Left lung (tissue), 4 donors: ENCODE measurements at regions not wholly inside any gene's neighbourhood (a gene's known extent, or its start where the extent isn't known, plus 50 kb on each side); places are given as distances from the start of the nearest gene placed in this dataset.

Experiments
- ATAC-seq: fragments of 200-7000 bp; cut with Tn5 transposase; one replicate; pipeline ENCODE4 v1.9.1; 2020; ENCODE audit warnings: moderate library complexity
- DNase-seq, 4 donors: peaks; one replicate each; pipeline ENCODE4 v3.0.0-alpha.2; 2013 to 2020
- H3K27ac ChIP-seq, 2 donors: fragments of 200-600 bp; sonication (generic) in 1 of 2; one replicate each; pipeline versions ENCODE4 v1.5.0 to v1.8.0; 2020 to 2021
- H3K27me3 ChIP-seq, 2 donors: fragments of 200-600 bp; sonication (generic) in 1 of 2; one replicate each; pipeline versions ENCODE4 v1.5.0 to v1.8.0; 2020 to 2021
- H3K36me3 ChIP-seq, 2 donors: fragments of 200-600 bp; sonication (generic) in 1 of 2; one replicate each; pipeline versions ENCODE4 v1.5.0 to v1.8.0; 2020 to 2021
- H3K4me1 ChIP-seq, 2 donors: fragments of 200-600 bp; one replicate each; pipeline ENCODE4 v1.8.0; 2021
- H3K4me3 ChIP-seq, 2 donors: fragments of 200-600 bp; sonication (generic) in 1 of 2; one replicate each; pipeline versions ENCODE4 v1.5.0 to v1.8.0; 2020 to 2021; ENCODE audit warnings: mild to moderate bottlenecking in 1 of 2
- H3K9me3 ChIP-seq, 2 donors: fragments of 200-600 bp; sonication (generic) in 1 of 2; one replicate each; pipeline versions ENCODE4 v1.5.0 to v1.8.0; 2020 to 2021
- intact Hi-C, 2 donors: fragments of 100-400 bp; cut with DNase I; formaldehyde crosslinking; loops; one replicate each; pipeline versions ENCODE4 v1.11.2 to v1.14.2; 2022
- TF ChIP-seq, protein P1 (sequence below), 2 donors: fragments of 200-600 bp; sonication (generic) in 1 of 2; IDR thresholded peaks; one replicate each; pipeline versions ENCODE4 v1.5.0 to v1.8.0; 2021; ENCODE audit warnings: antibody characterized with exemption in 2 of 2
- donor health status: DM: no; HTN: yes; CAD: no.
- donor health status: DM: no; HTN: no; CAD: no.

DNA sequence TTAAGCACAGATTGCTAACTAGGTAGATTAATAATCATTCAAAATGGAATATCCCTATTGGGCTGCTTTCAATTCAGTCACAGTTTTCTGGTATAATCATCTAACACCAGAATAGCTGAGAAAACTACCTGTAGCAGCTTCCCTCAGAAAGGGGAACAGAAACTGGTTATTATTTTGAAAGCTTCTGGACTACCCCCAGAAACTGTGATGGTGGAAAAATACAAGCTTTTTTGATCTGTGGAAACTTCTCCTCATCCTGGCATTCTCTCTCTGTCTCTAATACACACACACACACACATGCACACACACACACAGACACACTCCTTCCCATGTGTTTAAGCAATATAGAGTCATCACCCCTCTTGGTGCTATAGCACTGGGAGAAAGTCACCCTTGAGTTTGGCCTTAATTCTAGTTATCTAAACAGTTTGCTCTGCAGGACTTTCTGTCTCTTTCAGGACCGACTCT lies 251.5 kb upstream of the LMO3 start:
- DNase-seq (no peak), ATAC-seq (no peak)
- Histone ChIP-seq H3K4me3 (no peak overlapping the region), H3K4me1 (no peaks in the 10 kb centered on the region), H3K9me3 (no peaks in the 10 kb centered on the region), H3K27me3 (no peaks in the 10 kb centered on the region), H3K27ac (no peak overlapping the region), H3K36me3 (no peaks in the 10 kb centered on the region)
- TF ChIP-seq, protein P1, sequence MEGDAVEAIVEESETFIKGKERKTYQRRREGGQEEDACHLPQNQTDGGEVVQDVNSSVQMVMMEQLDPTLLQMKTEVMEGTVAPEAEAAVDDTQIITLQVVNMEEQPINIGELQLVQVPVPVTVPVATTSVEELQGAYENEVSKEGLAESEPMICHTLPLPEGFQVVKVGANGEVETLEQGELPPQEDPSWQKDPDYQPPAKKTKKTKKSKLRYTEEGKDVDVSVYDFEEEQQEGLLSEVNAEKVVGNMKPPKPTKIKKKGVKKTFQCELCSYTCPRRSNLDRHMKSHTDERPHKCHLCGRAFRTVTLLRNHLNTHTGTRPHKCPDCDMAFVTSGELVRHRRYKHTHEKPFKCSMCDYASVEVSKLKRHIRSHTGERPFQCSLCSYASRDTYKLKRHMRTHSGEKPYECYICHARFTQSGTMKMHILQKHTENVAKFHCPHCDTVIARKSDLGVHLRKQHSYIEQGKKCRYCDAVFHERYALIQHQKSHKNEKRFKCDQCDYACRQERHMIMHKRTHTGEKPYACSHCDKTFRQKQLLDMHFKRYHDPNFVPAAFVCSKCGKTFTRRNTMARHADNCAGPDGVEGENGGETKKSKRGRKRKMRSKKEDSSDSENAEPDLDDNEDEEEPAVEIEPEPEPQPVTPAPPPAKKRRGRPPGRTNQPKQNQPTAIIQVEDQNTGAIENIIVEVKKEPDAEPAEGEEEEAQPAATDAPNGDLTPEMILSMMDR (IDR thresholded peaks at IDR 0.05): no peak
- intact Hi-C loops: no loop called here

DNA sequence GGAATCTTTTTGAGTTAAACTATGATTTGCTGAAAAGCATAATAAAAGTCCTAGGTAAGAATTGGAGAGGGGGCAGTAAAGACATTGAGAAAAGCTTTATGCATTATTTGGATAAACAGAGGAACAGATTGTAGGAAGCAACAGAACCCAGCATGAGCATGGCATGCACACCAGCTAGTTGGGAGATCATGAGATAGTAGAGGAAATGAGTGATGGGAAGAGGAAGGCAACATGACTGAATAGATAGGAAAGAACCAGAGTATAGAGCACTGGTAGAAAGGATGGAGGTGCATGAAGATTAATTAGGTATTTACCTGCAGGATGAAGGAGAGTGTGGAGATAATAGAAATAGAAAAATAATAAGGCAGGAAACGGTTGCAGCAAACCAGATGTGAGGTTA lies 248.5 kb upstream of the LMO3 start:
- ATAC-seq: no peak
- H3K4me3 ChIP-seq: no peak overlapping the region
- no peak overlapping the region for H3K27ac ChIP-seq
- no peaks in the 10 kb centered on the region for H3K36me3 ChIP-seq
- TF ChIP-seq, protein P1 (IDR thresholded peaks at IDR 0.05): no peak
- intact Hi-C loops: no loop called here
- H3K9me3 ChIP-seq: no peaks in the 10 kb centered on the region
- H3K27me3 ChIP-seq: no peaks in the 10 kb centered on the region
- DNase-seq: no peak
- no peaks in the 10 kb centered on the region for H3K4me1 ChIP-seq

DNA sequence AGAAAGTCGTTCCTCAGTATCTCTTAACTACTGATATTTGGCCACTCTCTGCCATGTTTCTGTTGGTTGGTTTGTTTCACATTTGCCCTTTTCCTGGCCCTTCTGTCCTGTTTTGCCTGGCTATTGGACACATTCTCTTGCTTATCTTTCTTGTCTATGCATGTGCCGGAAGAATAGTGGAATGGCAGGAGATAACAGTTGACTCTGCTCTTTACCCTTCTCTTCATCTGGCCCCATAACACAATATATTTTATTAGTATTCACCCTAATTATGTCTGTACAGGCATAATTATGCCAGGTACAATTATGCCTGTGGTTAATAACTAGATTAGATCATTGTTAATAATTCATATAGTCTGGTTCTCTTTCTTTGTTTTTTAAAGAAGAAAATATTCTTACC lies 243.5 kb upstream of the LMO3 start:
- H3K36me3 ChIP-seq: no peaks in the 10 kb centered on the region
- TF ChIP-seq, protein P1 (IDR thresholded peaks at IDR 0.05): no peak

DNA sequence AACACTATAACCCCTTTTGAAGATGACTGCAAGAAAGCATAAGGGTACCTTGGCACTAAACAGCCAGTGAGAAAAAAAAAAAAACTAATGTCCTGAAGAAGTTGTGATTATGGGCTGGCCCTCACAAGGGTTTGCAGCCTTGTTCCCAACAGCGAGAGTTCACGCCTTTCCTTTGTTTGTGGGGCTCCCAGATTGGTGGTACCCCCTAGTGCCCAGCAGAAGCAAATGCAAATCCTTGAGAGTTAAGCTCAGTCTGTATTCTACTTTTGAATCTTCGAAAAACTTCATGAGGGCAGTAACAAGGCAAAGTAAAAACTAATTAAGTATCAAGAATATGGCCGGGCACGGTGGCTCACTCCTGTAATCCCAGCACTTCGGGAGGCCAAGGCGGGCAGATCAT lies 238.9 kb upstream of the LMO3 start:
- TF ChIP-seq, protein P1 (IDR thresholded peaks at IDR 0.05): no peak
- ATAC-seq: no peak
- intact Hi-C loops: no loop called here

More for the DNA sequence above, 243.5 kb upstream of the LMO3 start:
- no peaks in the 10 kb centered on the region for H3K4me1 ChIP-seq
- DNase-seq (no peak), ATAC-seq (no peak)
- H3K4me3 ChIP-seq: no peak overlapping the region
- peaks cover 0 to 4% of the 10 kb centered on the region in 2 donors for H3K9me3 ChIP-seq
- intact Hi-C loops: no loop called here
- no peak overlapping the region for H3K27ac ChIP-seq
- no peaks in the 10 kb centered on the region for H3K27me3 ChIP-seq

DNA sequence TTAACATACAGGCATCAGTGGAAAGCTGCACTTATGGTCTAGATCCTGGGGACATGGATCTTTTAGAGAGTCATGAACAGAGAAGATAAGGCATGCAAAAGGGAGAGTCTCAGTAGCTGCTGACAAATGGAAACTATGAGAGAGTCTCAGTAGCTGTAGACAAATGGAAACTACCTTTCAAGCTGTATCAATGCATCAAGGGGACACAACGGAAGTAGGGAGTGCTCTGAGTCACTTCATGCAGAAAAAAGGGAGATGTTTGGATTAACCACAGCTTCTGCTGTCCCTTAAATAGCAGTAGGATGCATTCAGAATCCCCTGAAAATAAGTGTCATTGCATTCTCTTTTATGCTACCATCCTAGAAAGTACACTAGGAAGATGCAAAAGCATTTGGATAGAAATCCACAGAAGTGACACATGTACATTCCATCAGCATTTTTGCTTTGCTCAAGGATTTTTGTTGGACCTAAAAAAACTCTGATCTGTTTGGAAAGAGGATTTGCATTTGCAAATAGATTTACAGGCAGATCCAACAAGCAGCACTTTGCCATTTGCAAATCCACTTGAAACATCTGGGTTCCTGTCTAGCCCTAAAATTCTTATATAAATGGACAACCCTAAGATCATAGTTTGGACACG lies 227.5 kb upstream of the LMO3 start:
- Histone ChIP-seq H3K27me3 (no peaks in the 10 kb centered on the region), H3K4me1 (no peaks in the 10 kb centered on the region), H3K27ac (no peak overlapping the region), H3K36me3 (no peaks in the 10 kb centered on the region), H3K4me3 (no peak overlapping the region), H3K9me3 (no peaks in the 10 kb centered on the region)
- intact Hi-C loops: no loop called here
- DNase-seq (no peak), ATAC-seq (no peak)
- TF ChIP-seq, protein P1 (IDR thresholded peaks at IDR 0.05): no peak

More for the DNA sequence above, 238.9 kb upstream of the LMO3 start:
- no peak overlapping the region for H3K27ac ChIP-seq
- DNase-seq: no peak
- H3K4me1 ChIP-seq: no peaks in the 10 kb centered on the region
- no peaks in the 10 kb centered on the region for H3K36me3 ChIP-seq
- no peaks in the 10 kb centered on the region for H3K27me3 ChIP-seq
- peaks cover 0 to 4% of the 10 kb centered on the region in 2 donors for H3K9me3 ChIP-seq
- H3K4me3 ChIP-seq: no peak overlapping the region
